Right renal pelvis (tissue), 4 donors: ENCODE measurements at regions not wholly inside any gene's neighbourhood (a gene's known extent, or its start where the extent isn't known, plus 50 kb on each side); places are given as distances from the start of the nearest gene placed in this dataset.
"Not testable (repeated sequence)": the region's sequence is repeated elsewhere in the genome, so short reads cannot be mapped to it uniquely, and the experiment has no call there.

Experiments used
- DNase-seq, 4 donors: peaks; one replicate each; pipeline ENCODE4 v3.0.0-alpha.2; 2013; ENCODE audit warnings: low read depth in 4 of 4, low spot score in 3 of 4, missing footprints in 1 of 4

DNA sequence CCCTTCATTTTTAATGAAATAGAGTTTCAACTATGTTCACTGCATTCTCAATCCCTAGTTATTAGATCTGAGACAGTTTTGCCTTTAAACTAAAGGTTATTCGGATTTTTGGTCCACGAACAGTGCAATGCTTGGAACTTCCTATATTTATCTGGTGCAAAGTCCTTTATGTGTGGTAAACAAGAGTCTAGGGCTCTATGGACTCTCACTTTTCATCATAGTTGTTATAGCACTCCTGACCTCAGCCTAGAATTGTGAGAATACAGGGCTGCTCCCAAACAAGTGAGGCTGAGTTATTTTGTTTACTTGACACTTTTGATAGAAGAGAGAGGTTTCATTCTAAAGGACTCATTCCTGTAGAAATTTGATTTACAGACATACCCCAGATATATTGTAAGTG is 692.1 kb downstream of the TTLL7 start:
- not testable (repeated sequence) for DNase-seq

GRCh38 chr1:83295594-83295993 is 703.3 kb downstream of the TTLL7 start:
- DNase-seq, result not testable (repeated sequence)

GRCh38 chr1:83287391-83287790 is 711.5 kb downstream of the TTLL7 start:
- not testable (repeated sequence) for DNase-seq

GRCh38 chr1:83274656-83275055 is 724.3 kb downstream of the TTLL7 start:
- not testable (repeated sequence) for DNase-seq

DNA sequence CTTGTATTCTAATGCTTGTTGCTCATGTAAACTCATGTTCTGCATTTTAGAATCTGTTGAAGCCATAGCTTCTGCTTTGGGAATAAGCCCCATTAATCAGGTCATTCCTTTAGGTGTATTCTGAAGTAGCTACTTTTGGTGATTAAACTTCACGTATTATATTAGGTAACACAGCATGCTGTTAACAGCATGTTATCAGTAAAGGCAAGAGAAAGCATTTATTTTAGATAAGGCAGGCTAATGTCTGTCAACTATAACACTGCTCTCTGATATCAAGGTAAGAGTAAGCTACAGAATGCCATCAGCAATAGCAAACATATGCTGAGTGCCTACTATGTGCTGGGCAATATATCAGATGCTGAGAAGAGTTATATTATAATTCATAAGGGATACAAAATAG is 726.4 kb downstream of the TTLL7 start:
- DNase-seq, result not testable (repeated sequence)

DNA sequence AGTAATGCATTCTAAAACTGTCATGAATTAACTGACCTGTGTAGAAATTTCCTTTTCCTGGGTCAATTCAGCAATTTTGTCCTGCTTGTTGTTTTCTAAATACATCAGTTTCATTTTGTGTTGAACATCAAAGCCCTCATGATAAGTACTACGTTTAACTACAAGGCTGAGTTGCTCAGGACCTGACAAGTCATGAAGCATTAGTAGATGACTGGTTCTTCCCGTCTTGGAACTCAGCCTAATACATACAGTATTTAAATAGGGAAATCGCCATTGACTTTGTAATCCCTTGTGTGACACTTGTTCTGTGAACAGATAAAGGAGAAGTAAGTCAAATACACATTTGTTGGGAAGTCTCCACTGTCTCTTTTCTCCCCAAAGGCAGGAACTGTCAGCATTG is 727.1 kb downstream of the TTLL7 start:
- DNase-seq, result not testable (repeated sequence)

DNA sequence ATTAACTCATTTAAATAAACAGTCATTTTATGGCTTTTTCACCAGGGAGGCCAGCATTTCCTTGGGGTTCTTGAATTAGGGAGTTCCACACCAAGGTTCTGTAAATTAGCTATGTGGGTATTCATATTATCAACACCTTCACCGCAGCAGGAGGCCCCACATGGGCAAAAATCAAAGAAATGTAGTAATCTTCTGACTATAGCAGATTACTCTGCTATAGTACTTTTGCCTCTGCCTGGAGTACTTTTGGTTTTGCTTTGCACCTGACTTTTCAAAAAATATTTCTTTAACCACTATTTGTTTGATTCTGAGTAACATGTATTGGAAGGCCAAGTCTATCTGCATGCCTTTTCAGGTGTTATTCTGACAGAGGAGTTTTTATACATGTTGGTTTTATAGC is 728.1 kb downstream of the TTLL7 start:
- not testable (repeated sequence) for DNase-seq

DNA sequence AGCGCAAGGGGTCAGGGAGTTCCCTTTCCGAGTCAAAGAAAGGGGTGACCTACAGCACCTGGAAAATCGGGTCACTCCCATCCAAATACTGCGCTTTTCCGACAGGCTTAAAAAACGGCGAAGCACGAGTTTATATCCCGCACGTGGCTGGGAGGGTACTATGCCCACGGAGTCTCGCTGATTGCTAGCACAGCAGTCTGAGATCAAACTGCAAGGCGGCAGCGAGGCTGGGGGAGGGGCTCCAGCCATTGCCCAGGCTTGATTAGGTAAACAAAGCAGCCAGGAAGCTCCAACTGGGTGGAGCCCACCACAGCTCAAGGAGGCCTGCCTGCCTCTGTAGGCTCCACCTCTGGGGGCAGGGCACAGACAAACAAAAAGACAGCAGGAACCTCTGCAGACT is 735.1 kb downstream of the TTLL7 start:
- DNase-seq, result not testable (repeated sequence)

GRCh38 chr1:83251687-83252086 is 747.2 kb downstream of the TTLL7 start:
- not testable (repeated sequence) for DNase-seq

GRCh38 chr1:83246780-83247179 is 752.2 kb downstream of the TTLL7 start:
- not testable (repeated sequence) for DNase-seq

- DNase-seq, result not testable (repeated sequence)
Observed at GRCh38 chr1:83244832-83245231, 754.1 kb downstream of the TTLL7 start.

DNA sequence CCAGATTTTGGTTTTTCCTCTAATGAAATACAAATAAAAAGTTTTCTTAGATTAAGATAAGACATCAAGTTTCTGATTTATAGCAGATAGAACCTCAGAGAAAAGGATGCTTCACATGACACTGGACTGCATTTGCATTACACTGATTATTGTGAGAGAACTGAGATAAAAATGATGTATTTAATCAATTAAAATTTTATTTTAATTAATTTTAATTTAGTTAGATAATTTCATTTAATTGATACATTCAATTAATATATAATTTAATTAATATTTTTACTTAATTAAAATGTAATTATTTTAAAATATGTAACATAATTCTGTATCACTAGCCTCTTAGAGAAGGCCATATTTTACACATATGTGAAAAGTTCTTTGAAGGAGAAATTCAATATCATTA is 759.4 kb downstream of the TTLL7 start:
- not testable (repeated sequence) for DNase-seq

DNA sequence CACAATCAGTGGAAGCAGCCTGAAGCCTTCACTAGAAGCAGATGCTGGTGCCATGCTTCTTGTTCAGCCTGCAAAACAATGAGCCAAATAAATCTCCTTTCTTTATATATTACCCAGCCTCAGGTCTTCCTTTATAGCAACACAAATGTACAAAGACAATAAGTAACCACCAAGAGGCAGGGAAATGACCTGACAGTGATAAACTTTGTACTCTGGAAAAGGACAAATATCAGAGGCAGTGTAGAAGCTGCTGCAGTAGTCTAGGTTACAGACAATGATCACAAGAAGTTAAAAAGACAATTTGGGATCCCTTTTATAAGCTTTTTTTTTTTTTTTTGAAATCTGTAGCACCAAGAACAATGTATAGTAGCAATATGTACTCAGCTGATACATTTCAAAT is 760.3 kb downstream of the TTLL7 start:
- DNase-seq, result not testable (repeated sequence)

GRCh38 chr1:83219788-83220187 is 779.1 kb downstream of the TTLL7 start:
- not testable (repeated sequence) for DNase-seq

DNA sequence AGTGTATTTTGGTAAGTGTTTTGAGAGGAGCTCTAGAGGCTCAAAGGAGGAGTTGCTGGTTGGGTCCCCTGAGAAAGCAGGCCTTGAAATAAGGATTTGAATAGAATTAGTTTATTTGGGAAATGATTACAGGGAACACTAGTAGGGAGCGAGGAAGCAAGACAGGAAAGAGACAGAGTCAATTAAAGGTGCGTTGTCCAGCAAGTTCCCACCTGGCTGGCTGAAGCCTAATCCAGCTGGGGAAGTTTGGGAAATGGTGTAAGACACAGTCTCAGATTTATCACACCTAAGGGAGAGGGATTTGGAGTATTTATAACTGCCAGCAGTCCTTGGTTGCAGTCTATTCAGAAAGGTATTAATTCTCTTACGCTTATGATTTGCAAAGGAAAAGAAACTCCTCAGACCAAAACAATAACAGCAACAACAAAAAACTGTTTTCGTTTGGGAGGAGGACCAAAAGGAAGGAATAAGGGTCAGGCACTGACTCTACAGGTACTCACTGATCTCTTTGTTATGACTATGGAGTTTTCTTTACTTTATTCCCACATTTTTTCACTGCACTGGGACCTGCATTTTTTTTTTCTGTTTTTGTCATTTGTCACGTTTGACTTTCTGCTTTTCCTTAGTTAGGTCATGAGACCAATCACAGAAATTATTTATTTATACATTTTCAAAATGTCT is 780.8 kb downstream of the TTLL7 start:
- DNase-seq, result not testable (repeated sequence)

DNA sequence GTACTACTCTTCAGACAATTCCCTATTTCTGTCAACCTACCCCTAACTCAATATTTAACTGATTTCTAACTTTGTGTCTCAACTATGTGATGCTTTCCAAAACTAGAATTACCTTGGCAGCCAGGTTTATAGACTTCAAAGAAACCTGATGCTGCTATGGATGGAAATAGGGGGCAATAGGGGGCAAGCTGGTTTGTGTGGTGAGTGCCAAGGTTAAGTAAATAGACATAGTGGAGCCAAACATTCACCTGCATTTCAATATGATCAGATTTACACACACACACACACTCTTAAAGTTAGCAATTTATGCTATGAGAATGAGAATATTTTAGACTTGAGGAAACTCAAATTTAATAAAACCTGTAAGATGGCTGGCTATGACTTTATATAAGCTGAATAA is 784.6 kb downstream of the TTLL7 start:
- not testable (repeated sequence) for DNase-seq

- DNase-seq, result not testable (repeated sequence)
Observed at GRCh38 chr1:83213648-83214047, 785.3 kb downstream of the TTLL7 start.

GRCh38 chr1:83212033-83212432 is 786.9 kb downstream of the TTLL7 start:
- not testable (repeated sequence) for DNase-seq

DNA sequence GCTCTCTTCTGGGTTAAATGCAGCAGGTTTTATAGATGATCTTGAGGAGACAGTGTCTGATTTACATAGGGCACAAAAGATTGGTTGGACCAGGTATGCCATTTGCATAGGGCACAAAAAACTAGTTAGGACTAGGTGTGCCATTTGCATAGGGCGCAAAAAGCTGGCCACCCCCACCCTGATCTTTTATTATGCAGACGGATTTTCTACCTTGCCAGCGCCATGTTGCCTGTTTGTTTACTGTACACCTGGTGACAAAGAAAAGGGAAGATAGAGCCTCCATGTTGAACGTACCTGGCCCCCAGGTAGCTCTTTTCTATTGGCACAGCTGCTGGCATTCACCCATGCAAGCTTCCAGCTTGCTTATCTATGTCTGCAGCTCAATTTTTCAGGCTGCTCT is 790.4 kb downstream of the TTLL7 start:
- not testable (repeated sequence) for DNase-seq

DNA sequence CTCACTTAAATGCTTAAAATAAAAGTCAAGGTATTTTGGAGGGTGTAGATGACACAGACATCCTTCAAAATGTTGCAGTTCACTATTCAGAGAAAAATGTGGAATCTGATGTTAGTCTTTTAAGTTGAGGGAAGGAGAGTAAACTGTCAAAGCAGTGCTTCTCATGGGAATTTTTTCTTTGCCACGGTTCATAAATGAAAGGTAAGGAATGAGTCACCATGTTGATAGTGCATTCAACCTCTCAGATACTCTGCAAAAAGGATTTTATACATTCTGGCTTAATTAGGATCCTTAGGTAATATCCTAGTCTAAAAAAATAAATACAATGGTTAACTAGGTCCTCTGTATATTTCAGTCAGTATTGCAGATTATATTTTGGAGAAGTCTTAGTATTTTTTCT is 804.3 kb downstream of the TTLL7 start:
- not testable (repeated sequence) for DNase-seq

DNA sequence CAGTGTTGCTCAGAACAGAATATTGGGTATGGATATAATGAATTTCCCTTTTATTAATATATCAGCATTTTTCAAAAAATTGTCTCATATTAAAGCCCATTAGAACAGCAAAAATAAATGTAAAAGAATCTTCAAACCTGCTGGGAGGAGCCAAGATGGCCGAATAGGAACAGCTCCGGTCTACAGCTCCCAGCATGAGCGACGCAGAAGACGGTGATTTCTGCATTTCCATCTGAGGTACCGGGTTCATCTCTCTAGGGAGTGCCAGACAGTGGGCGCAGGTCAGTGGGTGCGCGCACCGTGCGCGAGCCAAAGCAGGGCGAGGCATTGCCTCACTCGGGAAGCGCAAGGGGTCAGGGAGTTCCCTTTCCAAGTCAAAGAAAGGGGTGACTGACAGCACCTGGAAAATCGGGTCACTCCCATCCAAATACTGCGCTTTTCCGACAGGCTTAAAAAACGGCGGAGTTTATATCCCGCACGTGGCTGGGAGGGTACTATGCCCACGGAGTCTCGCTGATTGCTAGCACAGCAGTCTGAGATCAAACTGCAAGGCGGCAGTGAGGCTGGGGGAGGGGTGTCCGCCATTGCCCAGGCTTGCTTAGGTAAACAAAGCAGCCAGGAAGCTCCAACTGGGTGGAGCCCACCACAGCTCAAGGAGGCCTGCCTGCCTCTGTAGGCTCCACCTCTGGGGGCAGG is 816.8 kb downstream of the TTLL7 start:
- DNase-seq, result not testable (repeated sequence)

DNA sequence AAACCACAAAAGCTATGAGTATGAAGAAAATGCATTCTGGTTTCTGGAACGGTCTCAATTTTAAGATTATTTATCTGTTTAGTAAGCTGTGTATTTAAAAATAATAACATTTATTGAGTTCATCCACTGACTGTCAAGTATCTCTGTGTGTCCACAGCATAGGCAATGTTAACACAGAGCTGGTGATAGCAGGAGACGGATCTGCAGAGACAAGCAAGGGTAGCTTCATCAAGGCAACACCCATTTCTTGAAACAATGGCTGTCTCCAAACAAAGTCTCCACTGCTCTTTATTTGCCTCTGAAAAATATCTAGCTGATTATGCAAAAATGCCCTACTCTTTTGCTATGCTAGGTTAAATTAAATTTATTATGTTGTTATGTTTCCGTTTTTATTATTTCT is 818.3 kb downstream of the TTLL7 start:
- not testable (repeated sequence) for DNase-seq
